ENCODE measurements at regions not wholly inside any gene's neighbourhood (a gene's known extent, or its start where the extent isn't known, plus 50 kb on each side); places are given as distances from the start of the nearest gene placed in this dataset.

DNA sequence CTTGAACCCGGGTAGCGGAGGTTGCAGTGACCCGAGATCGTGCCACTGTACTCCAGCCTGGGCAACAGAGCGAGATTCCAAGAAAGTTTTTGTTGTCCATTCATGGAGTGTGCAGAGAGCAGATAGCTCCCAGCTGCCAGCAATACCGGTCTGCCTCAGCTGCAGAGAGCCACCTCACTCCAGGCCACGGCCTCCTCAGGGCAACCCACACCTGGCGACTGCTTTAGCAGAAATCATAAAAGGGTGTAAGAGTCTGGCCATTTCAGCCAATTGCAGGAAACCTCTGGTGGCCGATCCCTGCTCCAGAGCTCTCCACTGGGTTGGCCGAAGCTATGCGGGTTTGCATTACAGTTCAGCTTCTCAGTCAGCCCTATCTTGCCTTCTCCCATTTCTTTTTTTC, 227.4 kb upstream of the BCOR start:
- no peak overlapping the region for H3K56ac ChIP-seq (ENCODE audit: low read length)
- no peak for DNase-seq

DNA sequence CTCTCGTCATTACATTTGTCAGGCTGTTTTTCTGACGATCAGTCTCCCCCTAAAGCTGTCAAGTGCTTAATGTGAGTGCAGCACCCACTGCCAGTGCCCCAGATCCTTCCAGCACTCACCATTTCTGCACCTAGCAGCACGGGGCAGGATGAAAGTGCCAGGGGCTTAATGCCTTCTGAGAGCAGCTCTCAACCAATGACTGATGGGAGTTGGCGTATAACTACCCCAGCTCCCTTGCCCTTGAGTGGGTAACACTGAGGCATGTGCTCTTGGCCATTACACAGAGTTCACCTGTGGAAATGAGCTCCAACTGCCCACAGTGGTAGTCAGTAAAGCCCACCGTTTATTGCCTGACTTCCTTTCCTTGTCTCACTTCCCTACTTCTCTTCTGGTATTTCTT, 226.2 kb upstream of the BCOR start:
- H3K4me3 ChIP-seq (ENCODE audit: low read length), result no peak overlapping the region
- H3K23ac ChIP-seq (ENCODE audit: low read length), result no peak overlapping the region
- H2BK5ac ChIP-seq (ENCODE audit: low read length), result no peak overlapping the region
- H3K27me3 ChIP-seq (ENCODE audit: insufficient read depth, low read length, poor library complexity), result no peaks in the 10 kb centered on the region
- H3K9ac ChIP-seq (ENCODE audit: low read length), result no peak overlapping the region
- no peaks in the 10 kb centered on the region for H3K79me2 ChIP-seq (ENCODE audit: control insufficient read depth, insufficient read depth, low read length)
- H4K5ac ChIP-seq (ENCODE audit: low read length), result no peak overlapping the region
- H2AK5ac ChIP-seq (ENCODE audit: low read length), result no peak overlapping the region
- no peaks in the 10 kb centered on the region for H3K79me1 ChIP-seq (ENCODE audit: low read length)
- H3K4ac ChIP-seq (ENCODE audit: low read depth, low read length), result no peak overlapping the region
- no peak overlapping the region for H3K4me2 ChIP-seq (ENCODE audit: low read length)
- no peaks in the 10 kb centered on the region for H3K36me3 ChIP-seq (ENCODE audit: control insufficient read depth, insufficient read depth, low read length)
- WGBS (ENCODE audit: extremely low coverage, insufficient coverage, low lambda C conversion rate), result no CpG with 5 or more reads among the region's 5 CpGs
- H2BK15ac ChIP-seq (replicated peaks; ENCODE audit: low read depth), result no peak overlapping the region
- no peak overlapping the region for H3K27ac ChIP-seq (ENCODE audit: low read depth, low read length)
- H2BK120ac ChIP-seq (ENCODE audit: low read depth, low read length), result no peak overlapping the region
- no peak overlapping the region for H3K56ac ChIP-seq (ENCODE audit: low read length)
- no peak overlapping the region for H4K8ac ChIP-seq (ENCODE audit: low read depth, low read length)
- no peak for DNase-seq
- H3K4me1 ChIP-seq (ENCODE audit: control insufficient read depth, low read depth, low read length), result no peaks in the 10 kb centered on the region
- no peak overlapping the region for H3K18ac ChIP-seq (ENCODE audit: low read length)

More for the DNA sequence above, 227.4 kb upstream of the BCOR start:
- Histone ChIP-seq H2BK5ac (ENCODE audit: low read length) (no peak overlapping the region), H3K79me2 (ENCODE audit: control insufficient read depth, insufficient read depth, low read length) (no peaks in the 10 kb centered on the region), H3K4ac (ENCODE audit: low read depth, low read length) (no peak overlapping the region), H4K5ac (ENCODE audit: low read length) (no peak overlapping the region), H3K4me2 (ENCODE audit: low read length) (no peak overlapping the region), H4K8ac (ENCODE audit: low read depth, low read length) (no peak overlapping the region), H3K18ac (ENCODE audit: low read length) (no peak overlapping the region), H3K4me1 (ENCODE audit: control insufficient read depth, low read depth, low read length) (no peaks in the 10 kb centered on the region), H3K9ac (ENCODE audit: low read length) (no peak overlapping the region), H3K79me1 (ENCODE audit: low read length) (no peaks in the 10 kb centered on the region), H3K36me3 (ENCODE audit: control insufficient read depth, insufficient read depth, low read length) (no peaks in the 10 kb centered on the region), H2BK15ac (replicated peaks; ENCODE audit: low read depth) (no peak overlapping the region), H3K27me3 (ENCODE audit: insufficient read depth, low read length, poor library complexity) (no peaks in the 10 kb centered on the region), H3K4me3 (ENCODE audit: low read length) (no peak overlapping the region), H2BK120ac (ENCODE audit: low read depth, low read length) (no peak overlapping the region), H3K23ac (ENCODE audit: low read length) (no peak overlapping the region), H3K27ac (ENCODE audit: low read depth, low read length) (no peak overlapping the region), H2AK5ac (ENCODE audit: low read length) (no peak overlapping the region)
- no CpG with 5 or more reads among the region's 11 CpGs for WGBS (ENCODE audit: extremely low coverage, insufficient coverage, low lambda C conversion rate)

GRCh38 chrX:40320819-40321218, 223.1 kb upstream of the BCOR start:
- H3K18ac ChIP-seq (ENCODE audit: low read length), result no peak overlapping the region
- H3K4me1 ChIP-seq (ENCODE audit: control insufficient read depth, low read depth, low read length), result no peaks in the 10 kb centered on the region
- H2AK5ac ChIP-seq (ENCODE audit: low read length), result no peak overlapping the region
- H3K23ac ChIP-seq (ENCODE audit: low read length), result no peak overlapping the region
- DNase-seq, result no peak
- H3K9ac ChIP-seq (ENCODE audit: low read length), result no peak overlapping the region
- no peak overlapping the region for H3K56ac ChIP-seq (ENCODE audit: low read length)
- H3K27ac ChIP-seq (ENCODE audit: low read depth, low read length), result no peak overlapping the region
- no peaks in the 10 kb centered on the region for H3K36me3 ChIP-seq (ENCODE audit: control insufficient read depth, insufficient read depth, low read length)
- H2BK5ac ChIP-seq (ENCODE audit: low read length), result no peak overlapping the region
- no peaks in the 10 kb centered on the region for H3K79me2 ChIP-seq (ENCODE audit: control insufficient read depth, insufficient read depth, low read length)
- no peak overlapping the region for H4K8ac ChIP-seq (ENCODE audit: low read depth, low read length)
- no peak overlapping the region for H3K4me2 ChIP-seq (ENCODE audit: low read length)
- no peaks in the 10 kb centered on the region for H3K79me1 ChIP-seq (ENCODE audit: low read length)
- H2BK15ac ChIP-seq (replicated peaks; ENCODE audit: low read depth), result no peak overlapping the region
- no peak overlapping the region for H3K4ac ChIP-seq (ENCODE audit: low read depth, low read length)
- no peak overlapping the region for H4K5ac ChIP-seq (ENCODE audit: low read length)
- no peak overlapping the region for H3K4me3 ChIP-seq (ENCODE audit: low read length)
- H3K27me3 ChIP-seq (ENCODE audit: insufficient read depth, low read length, poor library complexity), result no peaks in the 10 kb centered on the region
- H2BK120ac ChIP-seq (ENCODE audit: low read depth, low read length), result no peak overlapping the region

GRCh38 chrX:40318801-40319200, 221.0 kb upstream of the BCOR start:
- Histone ChIP-seq H4K8ac (ENCODE audit: low read depth, low read length) (no peak overlapping the region), H3K27me3 (ENCODE audit: insufficient read depth, low read length, poor library complexity) (no peaks in the 10 kb centered on the region), H3K27ac (ENCODE audit: low read depth, low read length) (no peak overlapping the region), H3K4me2 (ENCODE audit: low read length) (no peak overlapping the region), H3K23ac (ENCODE audit: low read length) (no peak overlapping the region), H3K9ac (ENCODE audit: low read length) (no peak overlapping the region), H3K4me1 (ENCODE audit: control insufficient read depth, low read depth, low read length) (no peaks in the 10 kb centered on the region), H3K4me3 (ENCODE audit: low read length) (no peak overlapping the region), H3K56ac (ENCODE audit: low read length) (no peak overlapping the region), H2AK5ac (ENCODE audit: low read length) (no peak overlapping the region), H2BK15ac (replicated peaks; ENCODE audit: low read depth) (no peak overlapping the region), H3K18ac (ENCODE audit: low read length) (no peak overlapping the region), H3K79me1 (ENCODE audit: low read length) (no peaks in the 10 kb centered on the region), H3K36me3 (ENCODE audit: control insufficient read depth, insufficient read depth, low read length) (no peaks in the 10 kb centered on the region), H2BK120ac (ENCODE audit: low read depth, low read length) (no peak overlapping the region), H3K79me2 (ENCODE audit: control insufficient read depth, insufficient read depth, low read length) (no peaks in the 10 kb centered on the region), H4K5ac (ENCODE audit: low read length) (no peak overlapping the region), H3K4ac (ENCODE audit: low read depth, low read length) (no peak overlapping the region), H2BK5ac (ENCODE audit: low read length) (no peak overlapping the region)
- WGBS (ENCODE audit: extremely low coverage, insufficient coverage, low lambda C conversion rate), result no CpG with 5 or more reads among the region's 4 CpGs
- no peak for DNase-seq

DNA sequence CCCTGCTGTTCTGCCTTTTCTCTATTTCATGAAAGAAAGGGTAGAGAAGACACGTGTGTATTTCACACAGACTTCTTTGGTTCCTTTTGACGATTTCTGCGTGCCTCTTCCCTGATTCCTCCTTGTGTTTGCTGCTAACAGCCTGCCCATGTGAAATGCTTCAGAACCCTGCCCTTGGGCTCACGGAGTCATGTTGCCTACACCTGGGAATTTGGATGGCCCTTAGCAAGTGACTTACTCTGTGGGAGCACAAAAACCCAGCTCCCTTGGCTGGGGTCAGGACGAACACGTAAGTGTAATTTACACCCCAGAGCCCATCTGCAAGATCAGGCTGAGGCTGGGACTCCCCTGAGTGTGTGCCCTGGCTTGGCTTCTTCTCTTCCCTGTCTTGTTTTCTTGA, 220.3 kb upstream of the BCOR start:
- Histone ChIP-seq H3K18ac (ENCODE audit: low read length) (no peak overlapping the region), H2AK5ac (ENCODE audit: low read length) (no peak overlapping the region), H3K27ac (ENCODE audit: low read depth, low read length) (no peak overlapping the region), H3K27me3 (ENCODE audit: insufficient read depth, low read length, poor library complexity) (no peaks in the 10 kb centered on the region), H3K79me2 (ENCODE audit: control insufficient read depth, insufficient read depth, low read length) (no peaks in the 10 kb centered on the region), H3K79me1 (ENCODE audit: low read length) (no peaks in the 10 kb centered on the region), H2BK5ac (ENCODE audit: low read length) (no peak overlapping the region), H3K9ac (ENCODE audit: low read length) (no peak overlapping the region), H3K4me3 (ENCODE audit: low read length) (no peak overlapping the region), H3K4ac (ENCODE audit: low read depth, low read length) (no peak overlapping the region), H3K4me2 (ENCODE audit: low read length) (no peak overlapping the region), H2BK15ac (replicated peaks; ENCODE audit: low read depth) (no peak overlapping the region), H4K5ac (ENCODE audit: low read length) (no peak overlapping the region), H4K8ac (ENCODE audit: low read depth, low read length) (no peak overlapping the region), H3K4me1 (ENCODE audit: control insufficient read depth, low read depth, low read length) (no peaks in the 10 kb centered on the region), H3K36me3 (ENCODE audit: control insufficient read depth, insufficient read depth, low read length) (no peaks in the 10 kb centered on the region), H3K23ac (ENCODE audit: low read length) (no peak overlapping the region), H3K56ac (ENCODE audit: low read length) (no peak overlapping the region), H2BK120ac (ENCODE audit: low read depth, low read length) (no peak overlapping the region)
- WGBS (ENCODE audit: extremely low coverage, insufficient coverage, low lambda C conversion rate), result no CpG with 5 or more reads among the region's 6 CpGs
- DNase-seq, result no peak

DNA sequence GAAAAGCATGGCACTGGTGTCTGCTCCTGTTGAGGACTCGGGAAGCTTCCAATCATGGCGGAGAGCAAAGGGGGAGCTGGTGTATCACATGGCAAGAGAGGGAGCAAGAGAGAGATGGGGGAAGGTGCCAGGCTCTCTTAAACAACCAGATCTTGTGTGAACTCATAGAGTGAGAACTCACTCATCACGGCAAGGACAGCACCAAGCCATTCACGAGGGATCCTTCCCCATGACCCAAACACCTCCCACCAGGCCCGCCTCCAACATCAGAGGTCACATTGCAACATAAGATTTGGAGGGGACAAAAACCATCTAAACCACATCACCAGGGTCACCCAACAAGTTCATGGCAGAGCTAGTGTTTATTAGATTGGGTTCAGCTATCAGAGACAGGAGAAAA, 218.7 kb upstream of the BCOR start:
- H3K4me3 ChIP-seq (ENCODE audit: low read length), result no peak overlapping the region
- H2BK5ac ChIP-seq (ENCODE audit: low read length), result no peak overlapping the region
- no peaks in the 10 kb centered on the region for H3K4me1 ChIP-seq (ENCODE audit: control insufficient read depth, low read depth, low read length)
- H2BK15ac ChIP-seq (replicated peaks; ENCODE audit: low read depth), result no peak overlapping the region
- no peaks in the 10 kb centered on the region for H3K79me1 ChIP-seq (ENCODE audit: low read length)
- no peak overlapping the region for H3K56ac ChIP-seq (ENCODE audit: low read length)
- no peaks in the 10 kb centered on the region for H3K27me3 ChIP-seq (ENCODE audit: insufficient read depth, low read length, poor library complexity)
- no peak overlapping the region for H3K4me2 ChIP-seq (ENCODE audit: low read length)
- no peak overlapping the region for H3K27ac ChIP-seq (ENCODE audit: low read depth, low read length)
- H3K36me3 ChIP-seq (ENCODE audit: control insufficient read depth, insufficient read depth, low read length), result no peaks in the 10 kb centered on the region
- H3K23ac ChIP-seq (ENCODE audit: low read length), result no peak overlapping the region
- H3K79me2 ChIP-seq (ENCODE audit: control insufficient read depth, insufficient read depth, low read length), result no peaks in the 10 kb centered on the region
- no CpG with 5 or more reads among the region's 5 CpGs for WGBS (ENCODE audit: extremely low coverage, insufficient coverage, low lambda C conversion rate)
- H4K5ac ChIP-seq (ENCODE audit: low read length), result no peak overlapping the region
- H3K18ac ChIP-seq (ENCODE audit: low read length), result no peak overlapping the region
- H3K4ac ChIP-seq (ENCODE audit: low read depth, low read length), result no peak overlapping the region
- H3K9ac ChIP-seq (ENCODE audit: low read length), result no peak overlapping the region
- no peak for DNase-seq
- no peak overlapping the region for H2AK5ac ChIP-seq (ENCODE audit: low read length)
- H2BK120ac ChIP-seq (ENCODE audit: low read depth, low read length), result no peak overlapping the region
- no peak overlapping the region for H4K8ac ChIP-seq (ENCODE audit: low read depth, low read length)
